Aorta (tissue), 5 donors: ENCODE measurements at regions not wholly inside any gene's neighbourhood (a gene's known extent, or its start where the extent isn't known, plus 50 kb on each side); places are given as distances from the start of the nearest gene placed in this dataset.

ENCODE experiments used
- ATAC-seq: fragments of 200-7000 bp; cut with Tn5 transposase; one replicate; pipeline ENCODE4 v1.9.1; 2022; ENCODE audit warnings: moderate library complexity; ENCODE audit not compliant: low FRiP score
- DNase-seq, 2 donors: peaks; one replicate each; pipeline ENCODE4 v3.0.0-alpha.2; 2020
- H3K27ac ChIP-seq, 2 donors: one replicate each; pipeline ENCODE4 v1.5.1; 2013; ENCODE audit warnings: low read length in 2 of 2, mild to moderate bottlenecking in 2 of 2, moderate library complexity in 2 of 2, control low read depth in 1 of 2, inconsistent platforms in 1 of 2, low read depth in 1 of 2
- H3K27me3 ChIP-seq, 2 donors: one replicate each; pipeline ENCODE4 v1.6.1; 2013; ENCODE audit warnings: control low read depth in 1 of 2, low read length in 1 of 2, mild to moderate bottlenecking in 1 of 2, moderate library complexity in 1 of 2; ENCODE audit not compliant: insufficient read depth in 2 of 2, control insufficient read depth in 1 of 2
- H3K36me3 ChIP-seq, 2 donors: one replicate each; pipeline ENCODE4 v1.6.1; 2013; ENCODE audit warnings: control low read depth in 1 of 2, low read length in 1 of 2, mild to moderate bottlenecking in 1 of 2; ENCODE audit not compliant: insufficient read depth in 2 of 2, control insufficient read depth in 1 of 2
- H3K4me1 ChIP-seq, 2 donors: one replicate each; pipeline ENCODE4 v1.6.1; 2013; ENCODE audit warnings: low read length in 2 of 2, control low read depth in 1 of 2, mild to moderate bottlenecking in 1 of 2, moderate library complexity in 1 of 2; ENCODE audit not compliant: insufficient read depth in 2 of 2, control insufficient read depth in 1 of 2
- H3K4me3 ChIP-seq, 2 donors: one replicate each; pipeline ENCODE4 v1.5.1; 2013; ENCODE audit warnings: low read length in 2 of 2, control low read depth in 1 of 2, mild to moderate bottlenecking in 1 of 2
- H3K9me3 ChIP-seq: one replicate; pipeline ENCODE4 v1.6.1; 2013; ENCODE audit warnings: mild to moderate bottlenecking, low read length; ENCODE audit not compliant: control insufficient read depth
- WGBS, 2 donors: extraction: QIAGEN DNeasy Blood & Tissue Kit; methylation state at CpG; one replicate each; pipeline ENCODE4 v1.1.7; 2013; 5-methylcytosine and 5-hydroxymethylcytosine counted together
- intact Hi-C, 2 donors: fragments of 100-400 bp; cut with DNase I; formaldehyde crosslinking; loops; one replicate each; pipeline versions ENCODE4 v1.14.2 to v1.15.0; 2022
- donor health status: healthy with polysubstance abuse.
- donor health status: Bipolar disorder and iron deficiency.
- donor health status: DM: no; HTN: no; CAD: no.
- donor health status: DM: no; HTN: no; CAD: no.
- donor health status: DM: yes; HTN: yes; CAD: no.

GRCh38 chr5:148708854-148709253 is 54.5 kb upstream of the HTR4 start:
- Histone ChIP-seq H3K27me3 (no peaks in the 10 kb centered on the region), H3K9me3 (no peaks in the 10 kb centered on the region), H3K4me3 (no peak overlapping the region), H3K36me3 (no peaks in the 10 kb centered on the region), H3K4me1 (no peaks in the 10 kb centered on the region), H3K27ac (no peak overlapping the region)
- WGBS, 2 donors: 88 to 90% methylated on average over 1 of the region's 1 CpG
- DNase-seq (no peak), ATAC-seq (no peak)
- intact Hi-C loops: no loop called here

GRCh38 chr5:148711961-148712360 is 57.6 kb upstream of the HTR4 start:
- Histone ChIP-seq H3K36me3 (no peaks in the 10 kb centered on the region), H3K4me3 (no peak overlapping the region), H3K9me3 (no peaks in the 10 kb centered on the region), H3K27ac (no peak overlapping the region), H3K27me3 (no peaks in the 10 kb centered on the region), H3K4me1 (no peaks in the 10 kb centered on the region)
- WGBS, 2 donors: 9 to 18% methylated on average over 3 of the region's 3 CpGs
- intact Hi-C loops: no loop called here
- DNase-seq (no peak), ATAC-seq (no peak)

- H3K27me3 ChIP-seq: no peaks in the 10 kb centered on the region
- H3K4me1 ChIP-seq: no peaks in the 10 kb centered on the region
- H3K36me3 ChIP-seq: no peaks in the 10 kb centered on the region
- no peak overlapping the region for H3K27ac ChIP-seq
- H3K4me3 ChIP-seq: no peak overlapping the region
- intact Hi-C loops: no loop called here
- DNase-seq: no peak
- no peaks in the 10 kb centered on the region for H3K9me3 ChIP-seq
- ATAC-seq: no peak
Observed at GRCh38 chr5:148713735-148714508, 59.6 kb upstream of the HTR4 start.

- no peaks in the 10 kb centered on the region for H3K4me1 ChIP-seq
- H3K27me3 ChIP-seq: no peaks in the 10 kb centered on the region
- ATAC-seq (no peak), DNase-seq (no peak)
- no peaks in the 10 kb centered on the region for H3K36me3 ChIP-seq
- no peak overlapping the region for H3K27ac ChIP-seq
- no peaks in the 10 kb centered on the region for H3K9me3 ChIP-seq
- intact Hi-C loops: no loop called here
- no peak overlapping the region for H3K4me3 ChIP-seq
- 63 to 85% methylated on average over 4 of the region's 4 CpGs for WGBS, 2 donors
Observed at GRCh38 chr5:148716716-148717115, 62.4 kb upstream of the HTR4 start.

GRCh38 chr5:148717668-148718067 is 63.3 kb upstream of the HTR4 start:
- ATAC-seq: no peak
- Histone ChIP-seq H3K4me3 (no peak overlapping the region), H3K36me3 (no peaks in the 10 kb centered on the region), H3K9me3 (no peaks in the 10 kb centered on the region), H3K27ac (no peak overlapping the region), H3K4me1 (no peaks in the 10 kb centered on the region), H3K27me3 (no peaks in the 10 kb centered on the region)
- WGBS, 2 donors: 95% methylated on average over 3 of the region's 3 CpGs
- no peak for DNase-seq
- intact Hi-C loops: no loop called here

DNA sequence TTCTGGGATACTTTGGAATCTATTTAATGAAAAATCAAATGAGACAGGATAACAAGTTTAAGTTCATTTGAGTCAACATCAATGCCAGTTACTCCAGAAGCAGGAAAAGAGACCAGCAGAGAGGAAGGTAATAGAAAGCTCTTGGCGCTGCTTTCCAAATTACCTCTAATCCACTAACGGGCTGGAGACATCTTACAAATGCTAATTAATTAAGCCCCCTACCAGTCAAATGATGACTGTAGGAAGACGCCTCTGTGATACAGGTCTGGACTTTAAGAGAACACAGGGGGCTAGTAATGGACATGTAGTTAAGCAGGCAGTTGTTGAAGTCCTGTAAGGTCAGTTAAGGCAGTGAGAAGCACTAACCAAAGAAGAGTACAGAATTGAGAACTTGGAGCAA is 65.3 kb upstream of the HTR4 start:
- Histone ChIP-seq H3K27me3 (no peaks in the 10 kb centered on the region), H3K36me3 (no peaks in the 10 kb centered on the region), H3K4me3 (no peak overlapping the region), H3K27ac (no peak overlapping the region), H3K4me1 (no peaks in the 10 kb centered on the region), H3K9me3 (no peaks in the 10 kb centered on the region)
- ATAC-seq (no peak), DNase-seq (no peak)
- intact Hi-C loops: loop anchor here in 1 of 2 donors (10.0 kb wide), 1 partner anchor 535 kb away; no protein-coding TSS in a partner anchor
- 43 to 64% methylated on average over 3 of the region's 3 CpGs for WGBS, 2 donors

DNA sequence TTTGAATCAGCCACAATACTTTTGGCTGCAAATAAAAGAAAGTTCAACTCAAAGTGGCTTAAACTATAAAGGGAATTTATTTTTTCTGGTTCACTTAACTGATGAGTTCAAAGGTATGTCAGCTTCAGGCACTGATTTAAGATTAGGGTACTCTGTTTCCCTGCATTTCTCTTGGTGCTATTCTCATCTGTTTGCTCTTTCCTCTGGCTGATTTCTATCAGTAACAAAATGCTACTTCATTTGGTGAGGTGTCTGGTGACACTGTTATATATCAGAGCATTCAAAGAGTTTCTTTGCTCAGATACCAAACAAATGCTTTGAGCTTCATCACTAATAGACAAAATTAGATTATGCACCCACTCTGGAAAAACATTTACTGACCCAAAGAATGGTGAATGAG is 65.9 kb upstream of the HTR4 start:
- Histone ChIP-seq H3K36me3 (no peaks in the 10 kb centered on the region), H3K9me3 (no peaks in the 10 kb centered on the region), H3K27ac (no peak overlapping the region), H3K27me3 (no peaks in the 10 kb centered on the region), H3K4me1 (no peaks in the 10 kb centered on the region), H3K4me3 (no peak overlapping the region)
- intact Hi-C loops: loop anchor here in 1 of 2 donors (10.0 kb wide), 1 partner anchor 535 kb away; no protein-coding TSS in a partner anchor
- ATAC-seq: no peak
- no peak for DNase-seq

DNA sequence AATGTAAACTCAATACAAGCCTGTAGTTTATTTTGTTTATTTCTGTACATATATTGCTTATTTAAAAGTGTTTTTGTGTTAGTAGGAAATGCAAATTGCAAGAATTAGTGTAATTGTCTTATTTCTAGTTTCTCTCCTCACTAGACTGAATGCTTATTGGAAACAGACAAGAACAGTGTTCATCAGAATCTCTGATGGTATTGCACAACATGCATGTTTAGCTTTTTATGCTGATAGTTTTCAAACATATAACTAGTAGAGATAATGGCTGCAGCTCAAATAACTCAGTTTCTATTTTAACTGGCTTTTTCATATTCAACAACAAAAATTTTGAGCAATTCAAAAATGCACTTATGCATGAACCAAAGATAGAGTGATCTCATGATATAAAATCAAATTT is 68.8 kb upstream of the HTR4 start:
- H3K4me3 ChIP-seq: no peak overlapping the region
- H3K27ac ChIP-seq: no peak overlapping the region
- H3K27me3 ChIP-seq: no peaks in the 10 kb centered on the region
- ATAC-seq (no peak), DNase-seq (no peak)
- intact Hi-C loops: loop anchor here in 1 of 2 donors (10.0 kb wide), 1 partner anchor 538 kb away; no protein-coding TSS in a partner anchor
- H3K4me1 ChIP-seq: no peaks in the 10 kb centered on the region
- no peaks in the 10 kb centered on the region for H3K36me3 ChIP-seq
- H3K9me3 ChIP-seq: no peaks in the 10 kb centered on the region

DNA sequence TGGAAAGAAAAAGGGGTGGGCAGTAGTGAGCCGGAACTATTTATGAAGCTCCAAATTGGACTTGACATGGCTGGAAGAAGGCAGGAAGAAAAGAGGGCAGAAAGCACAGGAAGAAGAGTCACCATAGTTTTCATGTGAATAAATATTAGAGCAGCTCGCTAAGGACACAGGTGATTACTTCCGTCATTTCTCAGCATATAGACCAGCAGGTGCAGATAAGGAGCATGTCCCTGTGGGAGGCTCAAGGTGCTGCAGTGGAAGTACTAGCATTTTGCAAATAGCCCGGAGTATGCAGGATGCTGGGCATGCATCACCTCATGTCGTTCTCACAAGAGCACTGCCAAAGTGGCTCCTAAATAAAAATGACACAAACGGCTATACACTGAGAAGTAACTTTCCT is 71.3 kb upstream of the HTR4 start:
- H3K27me3 ChIP-seq: no peaks in the 10 kb centered on the region
- DNase-seq (no peak), ATAC-seq (no peak)
- WGBS, 2 donors: 76 to 84% methylated on average over 6 of the region's 6 CpGs
- no peaks in the 10 kb centered on the region for H3K9me3 ChIP-seq
- no peak overlapping the region for H3K27ac ChIP-seq
- H3K4me1 ChIP-seq: no peaks in the 10 kb centered on the region
- intact Hi-C loops: loop anchor here in 1 of 2 donors (10.0 kb wide), 1 partner anchor 541 kb away; no protein-coding TSS in a partner anchor
- H3K36me3 ChIP-seq: no peaks in the 10 kb centered on the region
- no peak overlapping the region for H3K4me3 ChIP-seq
